ENCODE measurements at regions not wholly inside any gene's neighbourhood (a gene's known extent, or its start where the extent isn't known, plus 50 kb on each side); places are given as distances from the start of the nearest gene placed in this dataset.

DNA sequence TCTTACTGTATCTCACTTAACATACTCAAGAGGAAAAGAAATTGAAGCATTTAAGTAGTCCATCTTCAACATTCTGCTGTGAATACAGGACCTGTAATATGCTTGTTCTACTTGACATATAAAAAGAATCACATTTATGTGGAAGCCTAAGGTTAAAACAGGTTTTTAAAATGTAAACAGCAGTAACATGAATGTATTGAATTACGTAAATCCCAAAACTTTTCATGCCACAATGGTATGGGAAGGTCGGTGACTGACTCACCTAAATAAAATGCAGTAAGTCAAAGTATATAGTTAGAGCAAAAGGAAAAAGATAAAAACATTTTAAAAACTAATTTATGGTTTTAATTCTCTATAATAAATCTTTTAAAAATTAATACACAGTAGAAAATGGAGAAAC, 115.7 kb upstream of the TJP1 start:
- Mint-ChIP-seq H3K4me1 (no peaks in the 10 kb centered on the region), H3K9me3 (peaks cover 2 to 4% (median 3%) of the 10 kb centered on the region in 3 donors), H3K36me3 (no peaks in the 10 kb centered on the region), H3K27me3 (peaks cover 2% of the 10 kb centered on the region), H3K4me3 (no peak overlapping the region), H3K27ac (no peak overlapping the region)

DNA sequence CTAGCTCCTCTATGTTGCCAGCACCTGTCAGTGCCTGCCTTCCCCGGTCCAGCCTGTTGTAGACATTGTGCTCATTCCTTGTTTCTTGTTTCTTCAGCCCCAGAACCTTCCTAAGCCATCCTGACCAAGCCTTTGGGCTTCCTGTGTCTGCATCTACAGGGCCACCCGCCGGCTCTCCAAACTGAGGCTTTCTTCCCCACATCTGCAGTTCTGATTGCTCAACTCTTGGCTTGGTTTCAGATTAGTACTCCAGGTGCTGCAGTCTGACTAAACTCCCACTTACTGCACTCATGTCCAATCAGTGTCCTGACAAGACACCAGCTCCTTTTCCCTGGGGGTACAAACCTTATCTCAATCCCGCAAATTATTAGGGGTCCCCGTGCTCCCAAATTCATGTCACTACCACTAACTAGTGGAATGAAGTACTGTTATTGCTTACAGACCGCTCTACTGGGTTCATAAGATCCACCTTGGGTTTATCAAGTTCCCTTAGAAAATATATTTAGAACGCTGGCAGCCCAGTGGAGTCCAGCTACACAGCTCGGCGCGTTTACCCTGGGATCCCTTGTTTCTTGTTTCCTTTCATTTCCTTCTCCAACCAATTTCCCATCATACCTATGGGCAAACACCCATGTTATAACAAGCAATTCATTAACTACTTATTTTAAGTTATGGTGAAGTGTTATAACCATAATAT, 114.2 kb upstream of the TJP1 start:
- no peaks in the 10 kb centered on the region for H3K36me3 Mint-ChIP-seq
- no peak overlapping the region for H3K4me3 Mint-ChIP-seq
- no peaks in the 10 kb centered on the region for H3K4me1 Mint-ChIP-seq
- no peak overlapping the region for H3K27ac Mint-ChIP-seq
- peaks cover 2% of the 10 kb centered on the region for H3K27me3 Mint-ChIP-seq
- peaks cover 2 to 4% (median 3%) of the 10 kb centered on the region in 3 donors for H3K9me3 Mint-ChIP-seq

DNA sequence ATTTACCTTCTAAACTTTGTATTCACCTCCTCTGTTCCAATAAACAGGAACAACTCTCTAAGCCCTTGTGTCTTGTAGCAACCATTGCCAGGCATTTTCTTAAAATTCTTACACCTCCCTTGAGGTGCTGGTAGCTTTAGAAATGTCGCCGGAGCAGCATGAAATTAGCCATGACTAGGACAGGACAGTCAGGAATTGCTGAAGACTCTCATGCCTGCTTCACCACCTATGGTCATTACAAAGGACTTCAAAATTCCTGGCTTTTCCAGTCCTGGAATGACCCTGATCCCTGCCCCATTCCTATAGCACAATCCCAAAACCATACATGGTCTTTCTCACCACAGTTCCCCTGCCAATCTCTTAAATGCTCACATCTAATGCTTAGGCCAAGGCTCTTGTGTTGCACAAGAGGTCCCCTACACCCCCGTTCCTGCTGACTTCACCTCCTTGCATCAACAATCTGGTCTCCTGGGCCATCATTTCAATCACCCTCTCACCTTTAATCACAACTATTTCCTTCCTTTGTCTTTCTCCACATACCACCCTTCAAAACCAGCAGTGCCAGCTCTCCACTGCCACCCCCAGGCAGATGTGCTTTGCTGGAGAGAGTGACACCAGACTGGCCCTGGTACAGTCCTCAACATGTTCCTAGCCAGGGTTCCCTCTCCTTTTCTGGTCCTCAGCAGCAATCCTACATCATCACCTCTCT, 113.2 kb upstream of the TJP1 start:
- H3K9me3 Mint-ChIP-seq = peaks cover 2 to 4% (median 3%) of the 10 kb centered on the region in 3 donors
- no peaks in the 10 kb centered on the region for H3K36me3 Mint-ChIP-seq
- H3K4me3 Mint-ChIP-seq = no peak overlapping the region
- H3K27me3 Mint-ChIP-seq = peaks cover 2% of the 10 kb centered on the region
- H3K27ac Mint-ChIP-seq = peak overlapping the region in 1 of 3 donors; percentile 2
- H3K4me1 Mint-ChIP-seq = no peaks in the 10 kb centered on the region

- Mint-ChIP-seq H3K4me1 (no peaks in the 10 kb centered on the region), H3K9me3 (peaks cover 2 to 4% (median 3%) of the 10 kb centered on the region in 3 donors)
Observed at GRCh38 chr15:29934251-29934650, 112.0 kb upstream of the TJP1 start.

GRCh38 chr15:29933042-29933803, 111.0 kb upstream of the TJP1 start:
- H3K9me3 Mint-ChIP-seq = peaks cover 2 to 4% (median 4%) of the 10 kb centered on the region in 3 donors
- no peak overlapping the region for H3K4me3 Mint-ChIP-seq
- no peaks in the 10 kb centered on the region for H3K36me3 Mint-ChIP-seq
- no peak overlapping the region for H3K27ac Mint-ChIP-seq
- peaks cover 2% of the 10 kb centered on the region for H3K27me3 Mint-ChIP-seq
- H3K4me1 Mint-ChIP-seq = no peaks in the 10 kb centered on the region

More at GRCh38 chr15:29934251-29934650, 112.0 kb upstream of the TJP1 start:
- H3K27me3 Mint-ChIP-seq = peaks cover 2% of the 10 kb centered on the region
- no peaks in the 10 kb centered on the region for H3K36me3 Mint-ChIP-seq
- no peak overlapping the region for H3K27ac Mint-ChIP-seq
- no peak overlapping the region for H3K4me3 Mint-ChIP-seq

- Mint-ChIP-seq H3K27ac (no peak overlapping the region), H3K27me3 (peaks cover 2% of the 10 kb centered on the region), H3K4me3 (no peak overlapping the region), H3K4me1 (no peaks in the 10 kb centered on the region), H3K36me3 (peaks cover 2% of the 10 kb centered on the region), H3K9me3 (peaks cover 0 to 2% (median 0%) of the 10 kb centered on the region in 3 donors)
Observed at GRCh38 chr15:29926083-29926388, 103.8 kb upstream of the TJP1 start.

GRCh38 chr15:29925227-29926082, 103.2 kb upstream of the TJP1 start:
- no peak overlapping the region for H3K4me3 Mint-ChIP-seq
- no peaks in the 10 kb centered on the region for H3K4me1 Mint-ChIP-seq
- H3K36me3 Mint-ChIP-seq = peaks cover 2% of the 10 kb centered on the region
- no peak overlapping the region for H3K27ac Mint-ChIP-seq
- peaks cover 0 to 2% (median 0%) of the 10 kb centered on the region in 3 donors for H3K9me3 Mint-ChIP-seq
- peaks cover 2% of the 10 kb centered on the region for H3K27me3 Mint-ChIP-seq

DNA sequence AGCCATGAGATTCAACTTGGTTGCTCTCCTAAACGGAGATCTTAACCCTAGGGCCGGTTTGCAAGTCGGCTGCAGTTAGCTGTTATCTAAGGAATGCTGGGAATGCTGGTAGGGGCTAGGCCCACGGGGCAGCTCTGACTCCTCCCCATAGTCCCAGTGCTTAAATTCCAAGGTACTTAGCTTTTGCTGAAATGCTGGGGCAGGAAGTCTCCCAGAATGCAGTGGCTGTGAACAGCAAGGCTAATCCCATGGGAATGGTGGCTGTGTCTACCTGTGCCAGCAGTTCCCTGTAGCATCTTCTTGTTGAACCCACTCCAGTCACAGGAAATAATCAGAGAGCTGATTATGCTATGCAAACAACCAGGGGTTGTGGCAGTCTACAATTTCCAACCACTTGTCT, 102.5 kb upstream of the TJP1 start:
- H3K27me3 Mint-ChIP-seq = peaks cover 2% of the 10 kb centered on the region
- H3K9me3 Mint-ChIP-seq = peaks cover 0 to 2% (median 0%) of the 10 kb centered on the region in 3 donors
- no peaks in the 10 kb centered on the region for H3K4me1 Mint-ChIP-seq
- peaks cover 2% of the 10 kb centered on the region for H3K36me3 Mint-ChIP-seq
- no peak overlapping the region for H3K27ac Mint-ChIP-seq
- H3K4me3 Mint-ChIP-seq = no peak overlapping the region

DNA sequence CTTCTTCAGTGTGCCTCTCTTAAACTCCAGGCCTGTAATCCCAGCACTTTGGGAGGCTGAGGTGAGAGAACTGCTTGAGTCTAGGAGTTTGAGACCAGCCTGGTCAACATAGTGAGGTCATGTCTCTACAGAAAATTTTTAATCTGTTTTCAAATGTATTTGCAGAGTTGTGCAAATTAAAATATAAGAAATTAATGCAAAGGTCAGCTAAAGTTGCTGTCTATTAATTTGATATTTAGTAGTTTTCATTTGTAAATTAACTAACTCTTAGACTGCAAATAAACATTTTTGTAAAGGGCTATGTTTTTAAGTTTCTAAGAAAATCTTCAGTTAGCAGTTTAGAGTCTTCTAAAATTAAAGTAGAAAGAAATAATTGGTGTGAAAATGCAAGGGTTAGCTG, 99.9 kb upstream of the TJP1 start:
- H3K27ac Mint-ChIP-seq = no peak overlapping the region
- H3K36me3 Mint-ChIP-seq = peaks cover 2% of the 10 kb centered on the region
- H3K4me3 Mint-ChIP-seq = no peak overlapping the region
- H3K27me3 Mint-ChIP-seq = peaks cover 2% of the 10 kb centered on the region
- H3K4me1 Mint-ChIP-seq = no peaks in the 10 kb centered on the region
- H3K9me3 Mint-ChIP-seq = peaks cover 0 to 1% (median 0%) of the 10 kb centered on the region in 3 donors

- no peak overlapping the region for H3K4me3 Mint-ChIP-seq
- H3K27ac Mint-ChIP-seq = peak overlapping the region in 1 of 3 donors; percentile 71
- H3K36me3 Mint-ChIP-seq = peaks cover 2% of the 10 kb centered on the region
- no peaks in the 10 kb centered on the region for H3K4me1 Mint-ChIP-seq
- H3K27me3 Mint-ChIP-seq = no peaks in the 10 kb centered on the region
- H3K9me3 Mint-ChIP-seq = peaks cover 0 to 2% (median 0%) of the 10 kb centered on the region in 3 donors
Observed at GRCh38 chr15:29921130-29921601, 98.9 kb upstream of the TJP1 start.

GRCh38 chr15:29920515-29920914, 98.2 kb upstream of the TJP1 start:
- no peak overlapping the region for H3K4me3 Mint-ChIP-seq
- no peaks in the 10 kb centered on the region for H3K4me1 Mint-ChIP-seq
- H3K27me3 Mint-ChIP-seq = no peaks in the 10 kb centered on the region
- H3K9me3 Mint-ChIP-seq = peaks cover 0 to 2% (median 0%) of the 10 kb centered on the region in 3 donors
- H3K27ac Mint-ChIP-seq = no peak overlapping the region
- H3K36me3 Mint-ChIP-seq = peaks cover 2% of the 10 kb centered on the region

GRCh38 chr15:29919380-29919881, 97.2 kb upstream of the TJP1 start:
- Mint-ChIP-seq H3K27ac (no peak overlapping the region), H3K4me1 (no peaks in the 10 kb centered on the region), H3K36me3 (peaks cover 2% of the 10 kb centered on the region), H3K9me3 (peaks cover 0 to 2% (median 0%) of the 10 kb centered on the region in 3 donors), H3K27me3 (no peaks in the 10 kb centered on the region), H3K4me3 (no peak overlapping the region)

DNA sequence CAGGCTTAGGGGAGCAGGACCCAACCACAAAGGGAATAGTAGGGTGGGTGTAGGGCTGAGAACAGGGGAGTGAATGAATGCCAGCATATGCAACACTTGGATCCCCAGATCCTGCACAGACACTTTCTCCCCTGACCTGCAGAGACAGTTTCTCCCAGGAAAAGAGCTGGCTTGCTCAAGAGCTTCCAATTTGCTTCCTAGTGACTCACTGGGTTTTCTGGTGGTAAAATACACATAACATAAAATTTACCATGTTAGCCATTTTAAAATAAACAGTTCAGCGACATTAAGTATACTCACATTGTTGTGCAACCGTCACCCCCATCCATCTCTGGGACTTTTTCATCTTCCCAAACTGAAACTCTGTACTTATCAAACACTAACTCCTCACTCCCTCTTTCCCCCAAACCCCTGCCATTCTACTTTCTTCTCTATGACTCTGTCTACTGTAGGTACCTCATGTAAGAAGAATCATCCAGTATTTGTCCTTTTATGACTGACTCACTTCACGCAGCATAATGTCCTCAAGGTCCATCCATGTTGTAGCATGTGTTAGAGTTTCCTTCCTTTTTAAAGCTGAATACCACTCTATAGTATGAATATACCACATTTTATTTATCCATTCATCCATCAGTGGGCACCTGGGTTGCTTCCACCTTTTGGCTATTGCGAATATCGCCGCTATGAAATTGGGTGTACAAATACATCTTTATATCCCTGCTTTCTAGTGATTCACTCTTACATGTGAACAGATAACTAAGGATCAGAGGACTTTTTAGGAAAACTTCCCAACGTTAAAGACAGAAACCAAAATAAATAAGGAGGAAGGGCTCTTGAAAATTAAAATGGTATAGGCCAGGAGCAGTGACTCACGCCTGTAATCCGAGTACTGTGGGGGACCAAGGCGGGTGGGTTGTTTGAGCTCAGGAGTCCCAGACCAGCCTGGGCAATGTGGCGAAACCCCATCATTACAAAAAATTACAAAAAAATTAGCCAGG, 95.6 kb upstream of the TJP1 start:
- Mint-ChIP-seq H3K4me3 (no peak overlapping the region), H3K27ac (no peak overlapping the region), H3K27me3 (no peaks in the 10 kb centered on the region), H3K4me1 (no peaks in the 10 kb centered on the region), H3K36me3 (no peaks in the 10 kb centered on the region), H3K9me3 (peaks cover 0 to 2% (median 0%) of the 10 kb centered on the region in 3 donors)
